Neural progenitor cell (in vitro differentiated cells): ENCODE measurements at regions not wholly inside any gene's neighbourhood (a gene's known extent, or its start where the extent isn't known, plus 50 kb on each side); places are given as distances from the start of the nearest gene placed in this dataset.

ENCODE experiments used
- DNase-seq: peaks from one replicate; pipeline ENCODE4 v3.0.0-alpha.2; 2016; ENCODE audit warnings: low spot score
- H2AFZ ChIP-seq: fragments of 200-600 bp; sonication (generic); replicated peaks from 2 replicates; pipeline ENCODE4 v1.6.1; 2016; ENCODE audit warnings: antibody characterized with exemption
- H3F3A ChIP-seq: fragments of 200-600 bp; sonication (generic); 2 replicates; pipeline ENCODE4 v1.6.1; 2016; ENCODE audit warnings: antibody characterized with exemption, low read depth
- H3K27ac ChIP-seq: fragments of 200-600 bp; sonication (generic); 2 replicates; pipeline ENCODE4 v1.5.1; 2016; ENCODE audit warnings: mild to moderate bottlenecking
- H3K27me3 ChIP-seq: fragments of 200-600 bp; sonication (generic); 2 replicates; pipeline ENCODE4 v1.6.1; 2016; ENCODE audit warnings: mild to moderate bottlenecking, moderate library complexity
- H3K36me3 ChIP-seq: fragments of 200-600 bp; sonication (generic); 2 replicates; pipeline ENCODE4 v1.5.1; 2016
- H3K4me1 ChIP-seq: fragments of 200-600 bp; sonication (generic); 2 replicates; pipeline ENCODE4 v1.6.1; 2016; ENCODE audit warnings: mixed run types
- H3K4me2 ChIP-seq: fragments of 200-600 bp; sonication (generic); 2 replicates; pipeline ENCODE4 v1.6.1; 2016
- H3K4me3 ChIP-seq: fragments of 200-600 bp; sonication (generic); 2 replicates; pipeline ENCODE4 v1.5.1; 2016
- H3K79me2 ChIP-seq: fragments of 200-600 bp; sonication (generic); 2 replicates; pipeline ENCODE4 v1.6.1; 2016; ENCODE audit warnings: low read depth
- H3K9ac ChIP-seq: fragments of 200-600 bp; sonication (generic); 2 replicates; pipeline ENCODE4 v1.6.1; 2016
- H3K9me3 ChIP-seq: fragments of 200-600 bp; sonication (generic); 2 replicates; pipeline ENCODE4 v1.5.1; 2016; ENCODE audit warnings: low read depth
- H4K20me1 ChIP-seq: fragments of 200-600 bp; sonication (generic); 2 replicates; pipeline ENCODE4 v1.6.1; 2016; ENCODE audit warnings: low read depth
- H3K27ac Mint-ChIP-seq: 3 replicates; pipeline ENCODE4 v1.8.0; 2021; ENCODE audit warnings: mixed read lengths
- H3K27me3 Mint-ChIP-seq: 2 replicates; pipeline ENCODE4 v1.8.0; 2022; ENCODE audit warnings: low read depth, mild to moderate bottlenecking, inconsistent platforms, moderate library complexity, mixed read lengths; ENCODE audit not compliant: insufficient read depth
- H3K36me3 Mint-ChIP-seq: 3 replicates; pipeline ENCODE4 v1.8.0; 2021; ENCODE audit warnings: mixed read lengths
- H3K4me1 Mint-ChIP-seq: 3 replicates; pipeline ENCODE4 v1.8.0; 2021; ENCODE audit warnings: mixed read lengths
- H3K4me3 Mint-ChIP-seq: 3 replicates; pipeline ENCODE4 v1.8.0; 2021; ENCODE audit warnings: mild to moderate bottlenecking, moderate library complexity, mixed read lengths
- H3K9me3 Mint-ChIP-seq: 3 replicates; pipeline ENCODE4 v1.8.0; 2020; ENCODE audit warnings: mixed read lengths
- CTCF ChIP-seq: fragments of 200-600 bp; sonication (generic); IDR thresholded peaks from 2 replicates; pipeline ENCODE4 v1.5.1; 2017; ENCODE audit warnings: antibody characterized with exemption, mild to moderate bottlenecking
- EZH2 ChIP-seq: fragments of 200-600 bp; sonication (generic); IDR thresholded peaks from 2 replicates; pipeline ENCODE4 v1.6.1; 2017; ENCODE audit warnings: antibody characterized with exemption, mild to moderate bottlenecking, moderate library complexity
- EZH2phosphoT487 ChIP-seq: fragments of 200-600 bp; sonication (generic); IDR thresholded peaks from 2 replicates; pipeline ENCODE4 v1.6.1; 2017; ENCODE audit warnings: antibody characterized with exemption

GRCh38 chr2:176496761-176497160, 227.5 kb downstream of the MTX2 start:
- H3K27ac ChIP-seq = no peak overlapping the region
- Mint-ChIP-seq H3K4me1 (peaks cover 35% of the 10 kb centered on the region), H3K27ac (no peak overlapping the region), H3K9me3 (no peaks in the 10 kb centered on the region), H3K4me3 (no peak overlapping the region), H3K27me3 (peaks cover 2% of the 10 kb centered on the region), H3K36me3 (no peaks in the 10 kb centered on the region)
- H3K9me3 ChIP-seq = no peaks in the 10 kb centered on the region
- H2AFZ ChIP-seq = no peak overlapping the region
- no peak overlapping the region for H3K4me2 ChIP-seq
- no peaks in the 10 kb centered on the region for H4K20me1 ChIP-seq
- no peaks in the 10 kb centered on the region for H3K79me2 ChIP-seq
- TF ChIP-seq CTCF = no peak
- no peak for TF ChIP-seq EZH2phosphoT487
- no peak for TF ChIP-seq EZH2
- peaks cover 18% of the 10 kb centered on the region for H3K4me1 ChIP-seq
- H3K9ac ChIP-seq = no peak overlapping the region
- no peaks in the 10 kb centered on the region for H3K36me3 ChIP-seq
- H3F3A ChIP-seq = no peaks in the 10 kb centered on the region
- H3K27me3 ChIP-seq = peaks cover 45% of the 10 kb centered on the region
- no peak for DNase-seq
- no peak overlapping the region for H3K4me3 ChIP-seq

- Histone ChIP-seq H2AFZ (no peak overlapping the region), H4K20me1 (no peaks in the 10 kb centered on the region), H3K79me2 (no peaks in the 10 kb centered on the region), H3K9ac (no peak overlapping the region), H3K36me3 (no peaks in the 10 kb centered on the region), H3K4me1 (peaks cover 7% of the 10 kb centered on the region), H3K27me3 (peaks cover 54% of the 10 kb centered on the region), H3K27ac (no peak overlapping the region), H3K4me3 (no peak overlapping the region), H3F3A (no peaks in the 10 kb centered on the region), H3K9me3 (no peaks in the 10 kb centered on the region), H3K4me2 (no peak overlapping the region)
- H3K4me1 Mint-ChIP-seq = peaks cover 14% of the 10 kb centered on the region
- DNase-seq = no peak
- no peak overlapping the region for H3K27ac Mint-ChIP-seq
- no peaks in the 10 kb centered on the region for H3K9me3 Mint-ChIP-seq
- H3K36me3 Mint-ChIP-seq = no peaks in the 10 kb centered on the region
- H3K4me3 Mint-ChIP-seq = no peak overlapping the region
- peaks cover 2% of the 10 kb centered on the region for H3K27me3 Mint-ChIP-seq
- no peak for TF ChIP-seq EZH2phosphoT487
- no peak for TF ChIP-seq CTCF
- TF ChIP-seq EZH2 = no peak
Observed at GRCh38 chr2:176500901-176501300, 231.7 kb downstream of the MTX2 start.

GRCh38 chr2:176501617-176502016, 232.4 kb downstream of the MTX2 start:
- DNase-seq = no peak
- Histone ChIP-seq H3K27ac (no peak overlapping the region), H4K20me1 (no peaks in the 10 kb centered on the region), H3K36me3 (no peaks in the 10 kb centered on the region), H3K9ac (no peak overlapping the region), H2AFZ (no peak overlapping the region), H3K4me2 (no peak overlapping the region), H3K4me3 (no peak overlapping the region), H3F3A (no peaks in the 10 kb centered on the region), H3K27me3 (peaks cover 54% of the 10 kb centered on the region), H3K79me2 (no peaks in the 10 kb centered on the region), H3K4me1 (peaks cover 7% of the 10 kb centered on the region), H3K9me3 (no peaks in the 10 kb centered on the region)
- no peaks in the 10 kb centered on the region for H3K9me3 Mint-ChIP-seq
- no peaks in the 10 kb centered on the region for H3K36me3 Mint-ChIP-seq
- TF ChIP-seq CTCF (no peak), EZH2 (no peak), EZH2phosphoT487 (no peak)
- H3K27me3 Mint-ChIP-seq = peaks cover 2% of the 10 kb centered on the region
- no peak overlapping the region for H3K27ac Mint-ChIP-seq
- H3K4me3 Mint-ChIP-seq = no peak overlapping the region
- H3K4me1 Mint-ChIP-seq = peaks cover 8% of the 10 kb centered on the region

GRCh38 chr2:176502619-176503018, 233.4 kb downstream of the MTX2 start:
- TF ChIP-seq CTCF (no peak), EZH2phosphoT487 (no peak), EZH2 (no peak)
- no peak overlapping the region for H3K4me3 Mint-ChIP-seq
- H3K27me3 Mint-ChIP-seq = peaks cover 2% of the 10 kb centered on the region
- H3K27me3 ChIP-seq = peaks cover 54% of the 10 kb centered on the region
- no peak for DNase-seq
- no peaks in the 10 kb centered on the region for H3K9me3 ChIP-seq
- no peaks in the 10 kb centered on the region for H3K36me3 ChIP-seq
- H2AFZ ChIP-seq = no peak overlapping the region
- H3K27ac ChIP-seq = no peak overlapping the region
- H3K36me3 Mint-ChIP-seq = no peaks in the 10 kb centered on the region
- no peak overlapping the region for H3K4me3 ChIP-seq
- no peak overlapping the region for H3K4me2 ChIP-seq
- no peaks in the 10 kb centered on the region for H3K79me2 ChIP-seq
- H4K20me1 ChIP-seq = no peaks in the 10 kb centered on the region
- peaks cover under 1% of the 10 kb centered on the region for H3K4me1 Mint-ChIP-seq
- H3K27ac Mint-ChIP-seq = no peak overlapping the region
- H3K9me3 Mint-ChIP-seq = no peaks in the 10 kb centered on the region
- no peaks in the 10 kb centered on the region for H3F3A ChIP-seq
- H3K4me1 ChIP-seq = peaks cover under 1% of the 10 kb centered on the region
- H3K9ac ChIP-seq = no peak overlapping the region
